ENCODE measurements at regions not wholly inside any gene's neighbourhood (a gene's known extent, or its start where the extent isn't known, plus 50 kb on each side); places are given as distances from the start of the nearest gene placed in this dataset.
"Not testable (repeated sequence)": the region's sequence is repeated elsewhere in the genome, so short reads cannot be mapped to it uniquely, and the experiment has no call there.

DNA sequence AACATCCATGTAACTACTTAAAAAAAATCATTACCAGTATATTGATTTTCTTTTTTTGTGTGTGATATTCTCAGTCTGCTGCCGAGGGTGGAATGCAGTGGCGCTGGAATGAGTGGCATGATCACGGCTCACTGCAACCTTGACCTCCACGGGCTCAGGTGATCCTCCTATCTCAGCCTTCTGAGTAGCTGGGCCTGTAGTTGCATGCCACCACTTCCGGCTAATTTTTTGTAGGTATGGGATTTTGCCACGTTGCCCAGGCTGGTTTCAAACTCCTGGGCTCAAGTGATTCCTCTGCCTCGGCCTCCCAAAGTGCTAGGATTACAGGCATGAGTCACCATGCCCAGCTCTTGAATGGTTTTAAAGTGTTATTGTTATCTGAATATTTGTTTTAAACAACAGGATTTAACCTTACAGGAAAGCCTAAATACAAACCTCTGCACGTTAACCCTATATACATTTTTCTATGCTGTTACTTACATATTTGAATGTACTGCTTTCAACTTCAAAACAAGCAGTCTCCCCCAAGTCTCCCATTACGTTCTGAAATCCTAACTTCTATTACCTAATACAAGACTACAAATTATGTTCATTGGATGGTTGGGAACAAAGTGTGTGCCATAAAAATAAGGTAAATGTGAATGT lies 61.7 kb downstream of the KPNA2 start:
- DNase-seq: no peak

DNA sequence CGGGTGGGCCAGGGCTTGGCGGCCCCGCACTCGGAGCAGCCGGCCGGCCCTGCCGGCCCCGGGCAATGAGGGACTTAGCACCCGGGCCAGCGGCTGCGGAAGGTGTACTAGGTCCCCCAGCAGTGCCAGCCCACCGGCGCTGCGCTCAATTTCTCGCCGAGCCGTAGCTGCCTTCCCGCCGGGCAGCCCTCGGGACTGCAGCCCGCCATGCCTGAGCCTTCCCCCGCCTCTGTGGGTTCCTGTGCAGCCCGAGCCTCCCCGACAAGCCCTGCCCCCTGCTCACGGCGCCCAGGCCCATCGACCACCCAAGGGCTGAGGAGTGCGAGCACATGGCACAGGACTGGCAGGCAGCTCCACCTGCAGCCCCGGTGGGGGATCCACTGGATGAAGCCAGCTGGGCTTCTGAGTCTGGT lies 63.8 kb downstream of the KPNA2 start:
- DNase-seq: not testable (repeated sequence)

GRCh38 chr17:68100000-68100641 lies 64.6 kb downstream of the KPNA2 start:
- no peak for DNase-seq

DNA sequence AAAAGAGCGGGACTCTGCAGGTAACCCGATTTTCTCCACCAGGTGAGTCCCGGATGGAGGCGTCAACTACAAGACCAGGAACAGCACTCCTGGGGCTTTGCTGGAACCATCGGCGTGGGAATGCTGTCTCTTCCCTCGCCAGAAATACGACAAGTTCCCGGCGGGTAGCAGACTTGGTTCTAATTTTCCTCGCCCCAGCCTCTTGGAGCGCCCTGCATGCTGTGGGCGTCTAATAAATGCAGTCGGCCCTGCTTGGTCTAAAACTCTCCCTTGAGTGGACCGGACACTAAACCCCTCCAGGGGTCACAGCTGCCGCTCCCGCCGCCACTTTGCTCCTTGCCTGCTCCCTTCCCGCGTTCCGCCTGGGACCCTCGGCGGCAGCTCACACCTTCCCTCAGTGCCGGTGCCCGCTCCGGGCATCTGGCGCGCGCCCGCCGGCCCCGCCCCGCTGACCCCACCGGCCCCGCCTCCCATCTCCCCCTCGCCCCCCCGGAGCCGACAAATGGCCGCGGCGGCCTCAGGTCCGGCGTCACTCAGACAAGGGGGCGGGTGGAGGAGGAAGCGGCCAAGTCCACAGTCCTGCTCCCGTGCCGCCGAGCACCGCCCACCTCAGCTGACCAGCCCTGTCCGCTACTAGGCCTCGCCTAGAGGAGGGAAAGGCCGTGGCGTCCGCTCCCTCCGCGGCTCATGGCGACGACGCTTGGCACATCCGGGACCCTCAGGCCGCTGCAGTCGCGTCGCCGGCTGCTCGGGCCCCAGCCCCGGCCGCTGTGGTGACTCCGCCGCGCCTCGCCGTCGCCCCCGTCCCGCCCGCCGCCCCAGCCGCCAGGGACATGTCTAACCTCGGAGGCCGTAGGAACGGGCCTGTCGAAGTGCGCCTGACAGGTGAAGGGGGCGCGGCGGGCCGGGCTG lies 65.8 kb downstream of the KPNA2 start:
- DNase-seq: peak; percentile 81

GRCh38 chr17:68101987-68102314 lies 66.4 kb downstream of the KPNA2 start:
- no peak for DNase-seq

DNA sequence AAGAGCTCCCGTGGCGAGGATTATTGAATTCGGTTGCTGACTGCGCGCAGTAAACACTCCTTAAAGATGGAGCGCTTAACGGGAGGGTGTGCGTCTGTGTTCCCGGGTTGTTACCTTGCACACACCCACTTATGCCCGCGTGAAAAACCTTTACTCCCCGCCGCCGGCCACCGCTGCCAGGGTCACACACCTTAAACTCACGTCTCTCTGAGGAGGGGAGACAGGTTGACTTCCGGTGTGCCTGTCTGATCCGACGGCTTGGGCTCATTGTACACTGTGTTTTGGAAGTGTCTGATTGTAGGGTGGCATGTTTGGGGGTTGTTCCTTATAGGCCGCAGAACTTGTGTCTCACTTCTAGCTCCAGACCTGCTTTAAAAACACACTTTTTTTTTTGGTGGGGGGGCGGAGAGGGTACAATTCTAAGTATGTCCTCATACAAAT lies 66.8 kb downstream of the KPNA2 start:
- DNase-seq: peak; percentile 40

DNA sequence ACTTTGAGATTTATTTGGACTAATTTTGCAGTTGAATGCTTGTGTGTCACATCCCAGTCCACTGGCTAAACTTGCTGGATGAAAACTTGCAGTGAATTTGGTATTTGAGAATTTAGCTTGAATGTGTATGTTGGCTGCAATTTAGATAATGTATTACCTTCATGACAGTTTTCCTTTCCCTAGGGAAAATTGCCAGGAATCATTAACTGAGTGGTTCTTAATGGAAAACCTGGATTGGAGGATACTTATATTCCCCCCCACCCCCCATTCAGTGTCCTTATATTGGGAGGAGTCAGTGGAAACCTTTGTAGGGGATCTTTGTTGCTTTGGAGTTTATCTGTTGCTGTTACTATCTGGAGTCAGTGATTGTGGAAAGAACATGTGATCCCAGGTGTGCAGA lies 67.6 kb downstream of the KPNA2 start:
- no peak for DNase-seq

DNA sequence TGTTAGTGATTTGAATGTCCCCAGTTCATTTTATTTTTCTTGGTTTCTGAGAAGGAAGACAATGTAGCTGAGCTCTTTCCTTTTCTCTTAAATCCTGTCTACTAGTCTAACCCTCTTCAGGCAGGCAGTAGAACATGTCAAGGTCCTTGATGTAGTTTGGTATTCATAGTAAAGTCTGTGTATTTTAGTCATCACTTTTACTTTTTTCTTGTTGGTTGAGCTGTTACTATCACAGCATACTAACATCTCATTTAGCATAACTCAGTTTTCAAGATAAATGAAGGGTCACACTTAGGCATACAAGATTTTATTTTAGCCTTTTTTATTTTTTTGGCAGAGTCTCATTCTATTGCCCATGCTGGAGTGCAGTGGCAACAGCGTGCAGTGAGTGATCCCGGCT lies 70.5 kb downstream of the KPNA2 start:
- no peak for DNase-seq

DNA sequence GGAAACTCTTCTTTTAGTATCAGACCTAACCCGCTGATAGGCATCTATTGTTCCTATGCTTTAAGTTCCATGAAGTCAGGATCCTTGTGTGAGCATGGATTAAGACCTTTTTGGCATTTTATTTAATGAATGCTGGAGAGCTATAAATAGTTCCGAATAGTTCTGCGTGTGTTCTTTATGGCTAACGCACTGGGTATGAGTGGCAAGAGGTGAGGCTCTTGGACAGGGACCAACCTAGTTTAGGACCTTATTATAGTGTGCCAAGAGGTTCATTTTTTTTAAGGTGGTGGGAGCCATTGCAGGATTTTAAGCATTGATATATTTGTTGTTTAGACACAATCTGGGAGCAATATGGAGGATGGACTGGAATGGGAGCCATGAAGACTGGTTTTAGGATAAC lies 71.8 kb downstream of the KPNA2 start:
- no peak for DNase-seq

- DNase-seq: no peak
Measured at GRCh38 chr17:68108313-68109000, 72.9 kb downstream of the KPNA2 start.

DNA sequence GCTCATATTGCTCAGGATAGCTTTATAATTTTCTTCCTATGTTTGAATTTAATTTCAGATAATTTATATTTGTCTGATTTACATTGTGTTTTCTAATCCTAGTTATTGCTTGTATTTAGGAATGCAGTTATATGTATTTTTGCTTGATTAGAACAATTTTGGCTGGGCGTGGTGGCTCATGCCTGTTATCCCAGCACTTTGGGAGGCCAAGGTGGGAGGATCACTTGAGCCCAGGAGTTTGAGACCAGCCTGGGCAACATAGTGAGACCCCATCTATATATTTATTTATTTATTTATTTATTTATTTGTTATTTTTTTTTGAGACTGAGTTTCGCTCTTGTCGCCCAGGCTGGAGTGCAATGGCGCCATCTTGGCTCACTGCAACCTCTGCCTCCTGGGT lies 73.9 kb downstream of the KPNA2 start:
- DNase-seq: not testable (repeated sequence)

DNA sequence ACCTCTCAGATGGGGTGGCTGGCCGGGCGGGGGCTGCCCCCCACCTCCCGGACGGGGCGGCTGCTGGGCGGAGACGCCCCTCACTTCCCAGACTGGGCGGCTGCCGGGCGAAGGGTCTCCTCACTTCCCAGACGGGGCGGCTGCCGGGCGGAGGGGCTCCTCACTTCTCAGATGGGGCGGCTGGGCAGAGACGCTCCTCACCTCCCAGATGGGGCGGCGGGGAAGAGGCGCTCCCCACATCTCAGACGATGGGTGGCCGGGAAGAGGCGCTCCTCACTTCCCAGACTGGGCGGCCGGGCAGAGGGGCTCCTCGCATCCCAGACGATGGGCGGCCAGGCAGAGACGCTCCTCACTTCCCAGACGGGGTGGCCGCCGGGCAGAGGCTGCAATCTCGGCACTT lies 80.7 kb downstream of the KPNA2 start:
- DNase-seq: not testable (repeated sequence)

DNA sequence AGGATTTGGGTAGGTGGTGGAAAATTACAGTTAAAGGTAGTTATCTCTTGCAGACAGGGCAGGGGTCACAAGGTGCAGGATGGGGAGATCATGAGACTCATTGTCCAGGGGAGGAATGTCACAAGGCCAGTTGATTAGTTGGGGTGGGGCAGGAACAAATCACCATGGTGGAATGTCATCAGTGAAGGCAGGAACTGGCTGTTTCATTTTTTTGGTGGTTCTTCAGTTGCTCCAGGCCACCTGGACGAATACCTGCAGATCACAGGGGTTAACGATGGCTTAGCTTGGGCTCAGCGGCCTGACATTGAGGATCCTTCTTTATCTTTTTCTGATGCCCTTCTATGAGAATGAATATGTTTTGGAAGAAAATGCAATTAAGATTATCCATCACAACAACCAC lies 87.1 kb downstream of the KPNA2 start:
- no peak for DNase-seq

DNA sequence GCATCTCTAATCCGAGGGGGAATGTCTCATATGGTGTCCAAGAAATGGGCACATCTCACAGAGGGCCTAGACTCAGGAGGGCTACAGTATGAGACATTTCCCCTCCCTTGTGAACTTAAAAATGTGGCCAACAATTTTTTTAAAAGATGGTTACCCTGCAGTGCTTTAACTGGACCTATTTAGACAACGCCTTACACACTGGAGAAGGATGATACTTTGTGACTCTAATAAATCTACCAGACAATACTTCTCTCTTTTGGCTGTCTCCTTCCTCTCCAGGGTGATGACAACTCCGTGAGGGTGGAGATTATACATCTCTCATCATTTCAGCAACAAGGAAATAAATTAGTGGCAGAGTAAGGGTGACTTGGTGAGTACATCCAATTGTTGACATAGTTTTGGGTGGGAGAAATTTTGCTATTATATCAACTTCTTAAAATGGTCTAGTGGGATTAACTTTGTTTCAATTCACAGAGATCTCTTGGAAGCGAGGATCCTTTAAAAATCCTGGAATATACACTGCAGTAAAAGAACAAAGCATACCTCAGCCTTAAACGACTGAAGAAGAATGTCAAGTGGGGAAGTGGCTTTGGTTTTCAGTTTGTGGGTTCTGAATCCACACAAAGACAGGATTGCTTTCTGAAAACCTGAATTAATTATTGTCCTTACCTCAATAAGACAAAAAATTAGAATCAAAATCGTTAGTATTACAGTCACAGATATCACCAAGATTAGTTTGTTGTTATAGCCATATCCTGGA lies 89.8 kb downstream of the KPNA2 start:
- DNase-seq: no peak

- no peak for DNase-seq
Measured at GRCh38 chr17:68127914-68128313, 92.4 kb downstream of the KPNA2 start.

DNA sequence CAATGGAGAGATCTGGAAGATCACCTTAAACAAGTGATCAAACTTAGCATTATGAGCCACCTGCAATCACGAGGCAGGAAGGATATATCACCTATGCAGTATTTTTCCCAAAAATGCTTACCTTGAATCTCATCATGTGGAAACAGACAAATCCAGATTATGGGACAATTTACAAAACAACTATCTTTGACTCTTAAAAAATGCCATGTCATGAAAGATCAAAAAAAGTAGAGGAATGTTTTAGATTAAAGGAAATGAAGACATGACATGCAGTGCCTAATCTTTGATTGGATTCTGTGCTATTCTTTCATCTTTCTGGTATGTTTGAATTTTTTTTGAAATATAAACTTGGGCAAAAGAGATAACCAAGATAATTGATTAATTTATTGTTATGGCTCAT lies 95.9 kb downstream of the KPNA2 start:
- DNase-seq: no peak

DNA sequence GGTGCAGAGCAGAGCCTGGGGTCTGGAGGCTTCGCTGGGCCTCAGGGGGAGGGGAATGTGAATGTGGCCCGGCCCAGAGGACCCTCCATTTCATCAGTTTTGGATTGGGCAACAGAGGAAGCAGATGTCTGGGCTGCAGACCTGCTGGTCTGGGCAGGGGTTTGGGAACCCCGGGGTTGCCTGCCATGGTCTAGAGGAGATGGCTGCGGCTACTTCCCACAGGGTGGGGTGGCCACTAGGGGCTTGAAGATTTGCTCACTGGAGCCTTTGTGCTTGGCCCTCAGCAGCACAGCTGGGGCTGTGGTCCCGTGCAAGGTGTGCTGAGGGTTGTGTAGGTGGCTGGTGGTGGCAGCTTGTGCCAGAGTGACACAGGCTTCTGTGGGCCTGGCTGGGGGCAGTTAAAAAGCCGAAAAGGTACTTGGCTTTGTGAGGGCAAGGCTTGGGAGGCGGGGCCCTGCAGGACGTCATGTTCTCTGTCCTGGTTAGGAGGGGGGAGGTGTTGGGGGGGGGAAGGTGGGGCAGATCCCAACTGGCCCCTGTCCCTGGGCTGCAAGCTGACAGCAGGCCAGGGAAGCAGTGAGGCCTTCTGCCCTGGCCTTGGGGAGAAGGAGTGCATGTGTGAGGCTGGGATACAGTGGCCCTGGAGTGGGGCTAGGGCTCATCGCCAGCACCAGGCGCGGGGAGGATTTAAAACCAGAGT lies 98.0 kb downstream of the KPNA2 start:
- no peak for DNase-seq

- DNase-seq: no peak
Measured at GRCh38 chr17:68134046-68134637, 98.6 kb downstream of the KPNA2 start.

GRCh38 chr17:68134731-68135130 lies 99.2 kb downstream of the KPNA2 start:
- no peak for DNase-seq

DNA sequence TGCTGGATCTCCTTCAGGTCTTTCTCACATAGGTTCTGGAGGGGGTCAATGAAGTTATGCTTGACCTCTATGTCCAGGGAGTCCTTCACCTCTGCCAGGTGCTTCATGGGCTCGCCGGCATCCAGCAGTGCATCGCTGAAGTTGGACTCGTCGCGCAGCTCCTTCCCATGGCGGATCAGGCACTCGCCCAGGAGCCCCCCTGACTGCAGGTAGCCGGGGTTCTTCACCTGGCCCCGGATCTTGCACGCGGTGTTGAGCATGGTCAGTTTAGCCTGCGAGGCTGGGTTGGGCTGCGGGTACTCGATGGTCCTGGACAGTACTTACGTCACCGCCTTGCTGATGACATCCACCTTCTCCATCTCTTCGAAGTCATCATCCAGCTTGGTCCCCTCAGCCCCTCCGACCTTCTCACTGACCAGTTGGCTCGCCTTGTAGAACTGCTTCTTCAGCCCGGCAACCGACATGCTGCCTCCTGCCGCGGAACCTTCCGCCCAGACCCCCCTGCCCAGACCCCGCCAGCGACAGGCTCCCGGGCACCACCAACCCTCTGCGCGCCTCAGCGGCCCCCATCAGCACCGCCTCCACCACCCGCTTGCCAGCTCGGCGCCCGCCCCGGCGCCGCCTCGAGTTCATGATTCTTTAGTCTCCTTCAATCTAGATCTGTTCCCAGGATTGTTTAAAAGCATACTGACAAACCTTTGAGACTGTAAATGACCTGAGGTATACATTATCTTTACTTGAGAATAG lies 99.8 kb downstream of the KPNA2 start:
- no peak for DNase-seq

GRCh38 chr17:68141050-68141449 lies 105.5 kb downstream of the KPNA2 start:
- no peak for DNase-seq
